BE2C (cell line): ENCODE measurements at regions not wholly inside any gene's neighbourhood (a gene's known extent, or its start where the extent isn't known, plus 50 kb on each side); places are given as distances from the start of the nearest gene placed in this dataset.
"Not testable (repeated sequence)": the region's sequence is repeated elsewhere in the genome, so short reads cannot be mapped to it uniquely, and the experiment has no call there.

Source experiments
- DNase-seq: peaks from one replicate; pipeline ENCODE4 v3.0.0-alpha.2; 2020
- H3K27me3 ChIP-seq: fragments of 250-450 bp; sonication (Bioruptor Pico); 2 replicates; pipeline ENCODE4 v1.5.1; 2020; ENCODE audit warnings: mild to moderate bottlenecking
- H3K36me3 ChIP-seq: fragments of 250-450 bp; sonication (Bioruptor Pico); 2 replicates; pipeline ENCODE4 v1.5.1; 2020; ENCODE audit warnings: mild to moderate bottlenecking
- H3K4me1 ChIP-seq: fragments of 250-450 bp; sonication (Bioruptor Pico); 2 replicates; pipeline ENCODE4 v1.5.1; 2020
- H3K4me3 ChIP-seq: 2 replicates; pipeline ENCODE4 v1.5.1; 2011; ENCODE audit warnings: low read depth, low read length
- H3K9me3 ChIP-seq: fragments of 250-450 bp; sonication (Bioruptor Pico); 2 replicates; pipeline ENCODE4 v1.5.1; 2020
- CTCF ChIP-seq: IDR thresholded peaks from 2 replicates; pipeline ENCODE4 v1.5.1; 2012; ENCODE audit warnings: mild to moderate bottlenecking, low read depth, low read length

GRCh38 chr3:113377158-113377557 is 64.1 kb downstream of the CFAP44 start:
- H3K9me3 ChIP-seq = no peaks in the 10 kb centered on the region; the same call in 1 of the 2 replicates
- DNase-seq = no peak

GRCh38 chr3:113374078-113374477 is 67.2 kb downstream of the CFAP44 start:
- no peaks in the 10 kb centered on the region; the same call in 1 of the 2 replicates for H3K9me3 ChIP-seq
- no peak for TF ChIP-seq CTCF
- no peaks in the 10 kb centered on the region for H3K4me1 ChIP-seq
- H3K4me3 ChIP-seq = no peak overlapping the region
- no peaks in the 10 kb centered on the region for H3K36me3 ChIP-seq
- H3K27me3 ChIP-seq = no peaks in the 10 kb centered on the region
- no peak for DNase-seq

More at GRCh38 chr3:113377158-113377557, 64.1 kb downstream of the CFAP44 start:
- Histone ChIP-seq H3K4me3 (no peak overlapping the region), H3K27me3 (no peaks in the 10 kb centered on the region), H3K4me1 (no peaks in the 10 kb centered on the region), H3K36me3 (no peaks in the 10 kb centered on the region)
- no peak for TF ChIP-seq CTCF

GRCh38 chr3:113366800-113367199 is 74.5 kb downstream of the CFAP44 start:
- not testable (repeated sequence) for H3K4me1 ChIP-seq, DNase-seq, H3K4me3 ChIP-seq, H3K27me3 ChIP-seq, H3K36me3 ChIP-seq, H3K9me3 ChIP-seq

GRCh38 chr3:113355340-113355739 is 86.0 kb downstream of the CFAP44 start:
- DNase-seq, H3K9me3 ChIP-seq, H3K4me1 ChIP-seq: not testable (repeated sequence)

GRCh38 chr3:113354307-113354706 is 87.0 kb downstream of the CFAP44 start:
- H3K27me3 ChIP-seq = no peaks in the 10 kb centered on the region
- no peak overlapping the region for H3K4me3 ChIP-seq
- TF ChIP-seq CTCF = no peak
- H3K36me3 ChIP-seq = no peaks in the 10 kb centered on the region
- DNase-seq = no peak
- H3K9me3 ChIP-seq = no peaks in the 10 kb centered on the region; the same call in 1 of the 2 replicates
- no peaks in the 10 kb centered on the region; the same call in 1 of the 2 replicates for H3K4me1 ChIP-seq

More at GRCh38 chr3:113355340-113355739, 86.0 kb downstream of the CFAP44 start:
- H3K36me3 ChIP-seq, H3K4me3 ChIP-seq, H3K27me3 ChIP-seq: not testable (repeated sequence)

- no peak for DNase-seq
- no peaks in the 10 kb centered on the region; the same call in 1 of the 2 replicates for H3K9me3 ChIP-seq
- no peak overlapping the region for H3K4me3 ChIP-seq
- H3K27me3 ChIP-seq = no peaks in the 10 kb centered on the region
- no peaks in the 10 kb centered on the region for H3K4me1 ChIP-seq
- no peak for TF ChIP-seq CTCF
- no peaks in the 10 kb centered on the region for H3K36me3 ChIP-seq
Measured at GRCh38 chr3:113353678-113354077, 87.6 kb downstream of the CFAP44 start.

GRCh38 chr3:113340785-113341184 is 100.5 kb downstream of the CFAP44 start:
- no peak for TF ChIP-seq CTCF
- no peaks in the 10 kb centered on the region for H3K36me3 ChIP-seq
- no peak for DNase-seq
- H3K27me3 ChIP-seq = no peaks in the 10 kb centered on the region
- no peak overlapping the region for H3K4me3 ChIP-seq
- H3K9me3 ChIP-seq = no peaks in the 10 kb centered on the region
- H3K4me1 ChIP-seq = no peaks in the 10 kb centered on the region
